ENCODE measurements at regions not wholly inside any gene's neighbourhood (a gene's known extent, or its start where the extent isn't known, plus 50 kb on each side); places are given as distances from the start of the nearest gene placed in this dataset.

DNA sequence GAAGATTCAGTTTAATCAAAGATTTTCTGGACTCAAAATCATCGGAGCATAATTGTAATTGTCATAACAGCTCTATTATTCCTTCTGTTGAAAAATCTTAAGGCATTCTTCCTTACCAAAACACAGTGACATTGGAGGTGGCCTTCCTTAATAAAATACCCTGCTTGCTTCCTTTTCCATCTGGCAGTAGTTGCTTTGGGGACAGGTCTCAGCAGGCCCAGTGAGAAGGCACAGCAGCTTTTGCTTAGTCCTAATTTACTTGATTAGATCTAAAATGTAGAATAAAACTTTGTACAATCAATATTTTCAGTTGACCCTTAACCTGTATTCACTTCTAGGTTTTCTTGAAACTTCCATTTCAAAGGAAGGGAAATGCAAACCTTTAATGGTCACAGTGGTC, 471.6 kb downstream of the PCDH20 start (continued):
- TF ChIP-seq, protein P1, sequence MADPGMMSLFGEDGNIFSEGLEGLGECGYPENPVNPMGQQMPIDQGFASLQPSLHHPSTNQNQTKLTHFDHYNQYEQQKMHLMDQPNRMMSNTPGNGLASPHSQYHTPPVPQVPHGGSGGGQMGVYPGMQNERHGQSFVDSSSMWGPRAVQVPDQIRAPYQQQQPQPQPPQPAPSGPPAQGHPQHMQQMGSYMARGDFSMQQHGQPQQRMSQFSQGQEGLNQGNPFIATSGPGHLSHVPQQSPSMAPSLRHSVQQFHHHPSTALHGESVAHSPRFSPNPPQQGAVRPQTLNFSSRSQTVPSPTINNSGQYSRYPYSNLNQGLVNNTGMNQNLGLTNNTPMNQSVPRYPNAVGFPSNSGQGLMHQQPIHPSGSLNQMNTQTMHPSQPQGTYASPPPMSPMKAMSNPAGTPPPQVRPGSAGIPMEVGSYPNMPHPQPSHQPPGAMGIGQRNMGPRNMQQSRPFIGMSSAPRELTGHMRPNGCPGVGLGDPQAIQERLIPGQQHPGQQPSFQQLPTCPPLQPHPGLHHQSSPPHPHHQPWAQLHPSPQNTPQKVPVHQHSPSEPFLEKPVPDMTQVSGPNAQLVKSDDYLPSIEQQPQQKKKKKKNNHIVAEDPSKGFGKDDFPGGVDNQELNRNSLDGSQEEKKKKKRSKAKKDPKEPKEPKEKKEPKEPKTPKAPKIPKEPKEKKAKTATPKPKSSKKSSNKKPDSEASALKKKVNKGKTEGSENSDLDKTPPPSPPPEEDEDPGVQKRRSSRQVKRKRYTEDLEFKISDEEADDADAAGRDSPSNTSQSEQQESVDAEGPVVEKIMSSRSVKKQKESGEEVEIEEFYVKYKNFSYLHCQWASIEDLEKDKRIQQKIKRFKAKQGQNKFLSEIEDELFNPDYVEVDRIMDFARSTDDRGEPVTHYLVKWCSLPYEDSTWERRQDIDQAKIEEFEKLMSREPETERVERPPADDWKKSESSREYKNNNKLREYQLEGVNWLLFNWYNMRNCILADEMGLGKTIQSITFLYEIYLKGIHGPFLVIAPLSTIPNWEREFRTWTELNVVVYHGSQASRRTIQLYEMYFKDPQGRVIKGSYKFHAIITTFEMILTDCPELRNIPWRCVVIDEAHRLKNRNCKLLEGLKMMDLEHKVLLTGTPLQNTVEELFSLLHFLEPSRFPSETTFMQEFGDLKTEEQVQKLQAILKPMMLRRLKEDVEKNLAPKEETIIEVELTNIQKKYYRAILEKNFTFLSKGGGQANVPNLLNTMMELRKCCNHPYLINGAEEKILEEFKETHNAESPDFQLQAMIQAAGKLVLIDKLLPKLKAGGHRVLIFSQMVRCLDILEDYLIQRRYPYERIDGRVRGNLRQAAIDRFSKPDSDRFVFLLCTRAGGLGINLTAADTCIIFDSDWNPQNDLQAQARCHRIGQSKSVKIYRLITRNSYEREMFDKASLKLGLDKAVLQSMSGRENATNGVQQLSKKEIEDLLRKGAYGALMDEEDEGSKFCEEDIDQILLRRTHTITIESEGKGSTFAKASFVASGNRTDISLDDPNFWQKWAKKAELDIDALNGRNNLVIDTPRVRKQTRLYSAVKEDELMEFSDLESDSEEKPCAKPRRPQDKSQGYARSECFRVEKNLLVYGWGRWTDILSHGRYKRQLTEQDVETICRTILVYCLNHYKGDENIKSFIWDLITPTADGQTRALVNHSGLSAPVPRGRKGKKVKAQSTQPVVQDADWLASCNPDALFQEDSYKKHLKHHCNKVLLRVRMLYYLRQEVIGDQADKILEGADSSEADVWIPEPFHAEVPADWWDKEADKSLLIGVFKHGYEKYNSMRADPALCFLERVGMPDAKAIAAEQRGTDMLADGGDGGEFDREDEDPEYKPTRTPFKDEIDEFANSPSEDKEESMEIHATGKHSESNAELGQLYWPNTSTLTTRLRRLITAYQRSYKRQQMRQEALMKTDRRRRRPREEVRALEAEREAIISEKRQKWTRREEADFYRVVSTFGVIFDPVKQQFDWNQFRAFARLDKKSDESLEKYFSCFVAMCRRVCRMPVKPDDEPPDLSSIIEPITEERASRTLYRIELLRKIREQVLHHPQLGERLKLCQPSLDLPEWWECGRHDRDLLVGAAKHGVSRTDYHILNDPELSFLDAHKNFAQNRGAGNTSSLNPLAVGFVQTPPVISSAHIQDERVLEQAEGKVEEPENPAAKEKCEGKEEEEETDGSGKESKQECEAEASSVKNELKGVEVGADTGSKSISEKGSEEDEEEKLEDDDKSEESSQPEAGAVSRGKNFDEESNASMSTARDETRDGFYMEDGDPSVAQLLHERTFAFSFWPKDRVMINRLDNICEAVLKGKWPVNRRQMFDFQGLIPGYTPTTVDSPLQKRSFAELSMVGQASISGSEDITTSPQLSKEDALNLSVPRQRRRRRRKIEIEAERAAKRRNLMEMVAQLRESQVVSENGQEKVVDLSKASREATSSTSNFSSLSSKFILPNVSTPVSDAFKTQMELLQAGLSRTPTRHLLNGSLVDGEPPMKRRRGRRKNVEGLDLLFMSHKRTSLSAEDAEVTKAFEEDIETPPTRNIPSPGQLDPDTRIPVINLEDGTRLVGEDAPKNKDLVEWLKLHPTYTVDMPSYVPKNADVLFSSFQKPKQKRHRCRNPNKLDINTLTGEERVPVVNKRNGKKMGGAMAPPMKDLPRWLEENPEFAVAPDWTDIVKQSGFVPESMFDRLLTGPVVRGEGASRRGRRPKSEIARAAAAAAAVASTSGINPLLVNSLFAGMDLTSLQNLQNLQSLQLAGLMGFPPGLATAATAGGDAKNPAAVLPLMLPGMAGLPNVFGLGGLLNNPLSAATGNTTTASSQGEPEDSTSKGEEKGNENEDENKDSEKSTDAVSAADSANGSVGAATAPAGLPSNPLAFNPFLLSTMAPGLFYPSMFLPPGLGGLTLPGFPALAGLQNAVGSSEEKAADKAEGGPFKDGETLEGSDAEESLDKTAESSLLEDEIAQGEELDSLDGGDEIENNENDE (IDR thresholded peaks at IDR 0.05; ENCODE audit: insufficient replicate concordance, low read length) = no peak
- TF ChIP-seq RFX5 (IDR thresholded peaks at IDR 0.05; ENCODE audit: borderline replicate concordance, low read depth, low read length) = no peak
- TF ChIP-seq POLR2AphosphoS5 (IDR thresholded peaks at IDR 0.05; ENCODE audit: low read depth, low read length) = no peak
- no peak for TF ChIP-seq SIRT6 (IDR thresholded peaks at IDR 0.05; ENCODE audit: low read length)
- no peak for TF ChIP-seq CHD1 (IDR thresholded peaks at IDR 0.05; ENCODE audit: low read depth, low read length)
- no peak for TF ChIP-seq SUZ12 (IDR thresholded peaks at IDR 0.05; ENCODE audit: low read length)
- no peak for TF ChIP-seq ZNF274 (IDR thresholded peaks at IDR 0.05; ENCODE audit: borderline replicate concordance, extremely low read depth, low read length)
- TF ChIP-seq, protein P2, sequence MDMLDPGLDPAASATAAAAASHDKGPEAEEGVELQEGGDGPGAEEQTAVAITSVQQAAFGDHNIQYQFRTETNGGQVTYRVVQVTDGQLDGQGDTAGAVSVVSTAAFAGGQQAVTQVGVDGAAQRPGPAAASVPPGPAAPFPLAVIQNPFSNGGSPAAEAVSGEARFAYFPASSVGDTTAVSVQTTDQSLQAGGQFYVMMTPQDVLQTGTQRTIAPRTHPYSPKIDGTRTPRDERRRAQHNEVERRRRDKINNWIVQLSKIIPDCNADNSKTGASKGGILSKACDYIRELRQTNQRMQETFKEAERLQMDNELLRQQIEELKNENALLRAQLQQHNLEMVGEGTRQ (IDR thresholded peaks at IDR 0.05; ENCODE audit: low read length) = no peak
- TF ChIP-seq CBX5 (IDR thresholded peaks at IDR 0.05; ENCODE audit: low read depth, low read length) = no peak
- TF ChIP-seq, protein P3, sequence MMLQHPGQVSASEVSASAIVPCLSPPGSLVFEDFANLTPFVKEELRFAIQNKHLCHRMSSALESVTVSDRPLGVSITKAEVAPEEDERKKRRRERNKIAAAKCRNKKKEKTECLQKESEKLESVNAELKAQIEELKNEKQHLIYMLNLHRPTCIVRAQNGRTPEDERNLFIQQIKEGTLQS (IDR thresholded peaks at IDR 0.05; ENCODE audit: insufficient read depth, low read depth, low read length) = no peak
